GM10266 (cell line): ENCODE measurements at regions not wholly inside any gene's neighbourhood (a gene's known extent, or its start where the extent isn't known, plus 50 kb on each side); places are given as distances from the start of the nearest gene placed in this dataset.

Source experiments
- DNase-seq: peaks from one replicate; pipeline ENCODE4 v3.0.0; 2012; ENCODE audit errors: extremely low spot score
- CTCF ChIP-seq: IDR thresholded peaks from 2 replicates; pipeline ENCODE4 v1.5.1; 2012; ENCODE audit warnings: mild to moderate bottlenecking, low read depth; ENCODE audit not compliant: control insufficient read depth, insufficient read depth; ENCODE audit errors: missing control alignments

- TF ChIP-seq CTCF = no peak
- peak; percentile 16 for DNase-seq
Observed at GRCh38 chr9:115209601-115210306, 91.8 kb upstream of the TNC start.

GRCh38 chr9:115210699-115211098, 92.7 kb upstream of the TNC start:
- no peak for DNase-seq

GRCh38 chr9:115211413-115212124, 93.6 kb upstream of the TNC start:
- DNase-seq = peak; percentile 26
- TF ChIP-seq CTCF = no peak

More at GRCh38 chr9:115210699-115211098, 92.7 kb upstream of the TNC start:
- TF ChIP-seq CTCF = no peak

GRCh38 chr9:115212125-115212605, 94.2 kb upstream of the TNC start:
- TF ChIP-seq CTCF = no peak
- DNase-seq = no peak

GRCh38 chr9:115212832-115213231, 94.9 kb upstream of the TNC start:
- DNase-seq = peak; percentile 18
- no peak for TF ChIP-seq CTCF

GRCh38 chr9:115213818-115214334, 95.9 kb upstream of the TNC start:
- no peak for TF ChIP-seq CTCF
- DNase-seq = no peak

GRCh38 chr9:115216873-115217272, 98.9 kb upstream of the TNC start:
- TF ChIP-seq CTCF = no peak
- no peak for DNase-seq
